WTC11 (cell line): ENCODE measurements at regions not wholly inside any gene's neighbourhood (a gene's known extent, or its start where the extent isn't known, plus 50 kb on each side); places are given as distances from the start of the nearest gene placed in this dataset.
"Not testable (repeated sequence)": the region's sequence is repeated elsewhere in the genome, so short reads cannot be mapped to it uniquely, and the experiment has no call there.

Experiments
- ATAC-seq: fragments of 200-7000 bp; cut with Tn5 transposase; 2 replicates; pipeline ENCODE4 v1.10.0; 2021; ENCODE audit warnings: mild to moderate bottlenecking, moderate library complexity
- CTCF ChIA-PET: fragments of 300-600 bp; sonication (Branson Sonifier 250); formaldehyde crosslinking; loops from one replicate; lab custom pipeline; 2021; ENCODE audit warnings: antibody characterized with exemption; lab: Charles Lee
- POLR2A ChIA-PET: fragments of 350-600 bp; sonication (Branson Sonifier 250); formaldehyde crosslinking; loops from one replicate; lab custom pipeline; 2021; ENCODE audit warnings: antibody characterized with exemption; lab: Charles Lee
- DNase-seq: peaks from one replicate; pipeline ENCODE4 v3.0.0; 2021; ENCODE audit warnings: low spot score
- H3K27ac Mint-ChIP-seq: 2 replicates; pipeline ENCODE4 v1.8.0; 2021; ENCODE audit warnings: mixed read lengths
- H3K27me3 Mint-ChIP-seq: 2 replicates; pipeline ENCODE4 v1.8.0; 2021; ENCODE audit warnings: low read depth, mild to moderate bottlenecking, moderate library complexity, mixed read lengths
- H3K36me3 Mint-ChIP-seq: 2 replicates; pipeline ENCODE4 v1.8.0; 2021; ENCODE audit warnings: mixed read lengths
- H3K4me1 Mint-ChIP-seq: 2 replicates; pipeline ENCODE4 v1.8.0; 2022; ENCODE audit warnings: mixed read lengths
- H3K4me3 Mint-ChIP-seq: 2 replicates; pipeline ENCODE4 v1.8.0; 2021; ENCODE audit warnings: mild to moderate bottlenecking, moderate library complexity, mixed read lengths
- H3K9me3 Mint-ChIP-seq: 2 replicates; pipeline ENCODE4 v1.8.0; 2021; ENCODE audit warnings: mixed read lengths
- E2F4 ChIP-seq: sonication (generic); formaldehyde crosslinking; IDR thresholded peaks from 2 replicates; pipeline ENCODE4 v1.8.1; 2022; ENCODE audit warnings: low read depth, mild to moderate bottlenecking, moderate library complexity, missing genetic modification reagents, borderline replicate concordance
- ELF4 ChIP-seq: sonication (generic); formaldehyde crosslinking; IDR thresholded peaks from 2 replicates; pipeline ENCODE4 v1.8.1; 2022; ENCODE audit warnings: low read depth, mild to moderate bottlenecking, moderate library complexity, missing genetic modification reagents
- EMX1 ChIP-seq: fragments of 250-450 bp; sonication (Bioruptor Pico); IDR thresholded peaks from 2 replicates; pipeline ENCODE4 v1.8.0; 2021; ENCODE audit warnings: mild to moderate bottlenecking
- FOXK1 ChIP-seq: sonication (generic); formaldehyde crosslinking; IDR thresholded peaks from 2 replicates; pipeline ENCODE4 v1.8.0; 2022; ENCODE audit warnings: mild to moderate bottlenecking, moderate library complexity, missing genetic modification reagents
- FOXP4 ChIP-seq: sonication (generic); formaldehyde crosslinking; IDR thresholded peaks from 2 replicates; pipeline ENCODE4 v1.8.0; 2022; ENCODE audit warnings: mild to moderate bottlenecking, missing genetic modification reagents
- HMGA2 ChIP-seq: fragments of 250-450 bp; sonication (Bioruptor Pico); IDR thresholded peaks from 2 replicates; pipeline ENCODE4 v1.4.0; 2021; ENCODE audit warnings: mild to moderate bottlenecking, moderate library complexity
- HMGXB4 ChIP-seq: sonication (generic); formaldehyde crosslinking; IDR thresholded peaks from 2 replicates; pipeline ENCODE4 v1.8.1; 2023; ENCODE audit warnings: mild to moderate bottlenecking, moderate library complexity, missing genetic modification reagents
- IRF1 ChIP-seq: sonication (generic); formaldehyde crosslinking; IDR thresholded peaks from 2 replicates; pipeline ENCODE4 v1.8.0; 2023; ENCODE audit warnings: missing genetic modification reagents
- NFATC4 ChIP-seq: fragments of 250-450 bp; sonication (Bioruptor Pico); IDR thresholded peaks from 2 replicates; pipeline ENCODE4 v1.9.0; 2021; ENCODE audit warnings: mild to moderate bottlenecking
- OVOL2 ChIP-seq: fragments of 250-450 bp; sonication (Bioruptor Pico); IDR thresholded peaks from 2 replicates; pipeline ENCODE4 v1.9.0; 2021; ENCODE audit warnings: mild to moderate bottlenecking, borderline replicate concordance
- PRDM15 ChIP-seq: sonication (generic); formaldehyde crosslinking; IDR thresholded peaks from 2 replicates; pipeline ENCODE4 v1.8.0; 2022; ENCODE audit warnings: missing genetic modification reagents
- SMAD3 ChIP-seq: sonication (generic); formaldehyde crosslinking; IDR thresholded peaks from 2 replicates; pipeline ENCODE4 v1.8.0; 2022; ENCODE audit warnings: missing genetic modification reagents, mild to moderate bottlenecking, borderline replicate concordance
- ZNF396 ChIP-seq: fragments of 250-450 bp; sonication (Bioruptor Pico); IDR thresholded peaks from 2 replicates; pipeline ENCODE4 v1.8.0; 2021; ENCODE audit warnings: mild to moderate bottlenecking, moderate library complexity, borderline replicate concordance
- ZNF416 ChIP-seq: fragments of 250-450 bp; sonication (Bioruptor Pico); IDR thresholded peaks from 2 replicates; pipeline ENCODE4 v1.9.0; 2021; ENCODE audit warnings: mild to moderate bottlenecking, inconsistent platforms
- ZNF671 ChIP-seq: fragments of 250-450 bp; sonication (Bioruptor Pico); IDR thresholded peaks from 2 replicates; pipeline ENCODE4 v1.8.0; 2021; ENCODE audit warnings: mild to moderate bottlenecking
- TF ChIP-seq, protein P1 (sequence below): sonication (generic); formaldehyde crosslinking; IDR thresholded peaks from 2 replicates; pipeline ENCODE4 v1.8.1; 2022; ENCODE audit warnings: mild to moderate bottlenecking, missing genetic modification reagents, moderate library complexity, borderline replicate concordance
- TF ChIP-seq, protein P2 (sequence below): sonication (generic); formaldehyde crosslinking; IDR thresholded peaks from 2 replicates; pipeline ENCODE4 v1.8.1; 2023; ENCODE audit warnings: mild to moderate bottlenecking, missing genetic modification reagents

- TF ChIP-seq HMGXB4 (no peak), ZNF396 (CRISPR knock-in tag) (no peak), E2F4 (CRISPR knock-in tag) (no peak), HMGA2 (CRISPR knock-in tag) (no peak), IRF1 (CRISPR knock-in tag) (no peak), ZNF416 (CRISPR knock-in tag) (no peak)
- TF ChIP-seq, protein P1, sequence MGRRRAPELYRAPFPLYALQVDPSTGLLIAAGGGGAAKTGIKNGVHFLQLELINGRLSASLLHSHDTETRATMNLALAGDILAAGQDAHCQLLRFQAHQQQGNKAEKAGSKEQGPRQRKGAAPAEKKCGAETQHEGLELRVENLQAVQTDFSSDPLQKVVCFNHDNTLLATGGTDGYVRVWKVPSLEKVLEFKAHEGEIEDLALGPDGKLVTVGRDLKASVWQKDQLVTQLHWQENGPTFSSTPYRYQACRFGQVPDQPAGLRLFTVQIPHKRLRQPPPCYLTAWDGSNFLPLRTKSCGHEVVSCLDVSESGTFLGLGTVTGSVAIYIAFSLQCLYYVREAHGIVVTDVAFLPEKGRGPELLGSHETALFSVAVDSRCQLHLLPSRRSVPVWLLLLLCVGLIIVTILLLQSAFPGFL, result no peak
- TF ChIP-seq, protein P2, sequence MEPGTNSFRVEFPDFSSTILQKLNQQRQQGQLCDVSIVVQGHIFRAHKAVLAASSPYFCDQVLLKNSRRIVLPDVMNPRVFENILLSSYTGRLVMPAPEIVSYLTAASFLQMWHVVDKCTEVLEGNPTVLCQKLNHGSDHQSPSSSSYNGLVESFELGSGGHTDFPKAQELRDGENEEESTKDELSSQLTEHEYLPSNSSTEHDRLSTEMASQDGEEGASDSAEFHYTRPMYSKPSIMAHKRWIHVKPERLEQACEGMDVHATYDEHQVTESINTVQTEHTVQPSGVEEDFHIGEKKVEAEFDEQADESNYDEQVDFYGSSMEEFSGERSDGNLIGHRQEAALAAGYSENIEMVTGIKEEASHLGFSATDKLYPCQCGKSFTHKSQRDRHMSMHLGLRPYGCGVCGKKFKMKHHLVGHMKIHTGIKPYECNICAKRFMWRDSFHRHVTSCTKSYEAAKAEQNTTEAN (CRISPR knock-in tag), result no peak
Measured at GRCh38 chr18:75714766-75715165, 287.3 kb upstream of the SMIM21 start (continued).

GRCh38 chr18:75712124-75712867 lies 284.8 kb upstream of the SMIM21 start:
- CTCF ChIA-PET, H3K4me3 Mint-ChIP-seq, H3K4me1 Mint-ChIP-seq, POLR2A ChIA-PET, H3K27me3 Mint-ChIP-seq, ATAC-seq, DNase-seq, H3K27ac Mint-ChIP-seq: not testable (repeated sequence)
- Mint-ChIP-seq H3K36me3 (peaks cover 11% of the 10 kb centered on the region), H3K9me3 (peaks cover 16% of the 10 kb centered on the region)

- H3K4me3 Mint-ChIP-seq, result no peak overlapping the region
- POLR2A ChIA-PET, result no interaction called here
- no peaks in the 10 kb centered on the region; the same call in 1 of the 2 replicates for H3K27me3 Mint-ChIP-seq
- H3K9me3 Mint-ChIP-seq, result peaks cover 40% of the 10 kb centered on the region
- H3K36me3 Mint-ChIP-seq, result peaks cover 16% of the 10 kb centered on the region
- no peak overlapping the region for H3K27ac Mint-ChIP-seq
- ATAC-seq (no peak), DNase-seq (no peak)
- no peaks in the 10 kb centered on the region for H3K4me1 Mint-ChIP-seq
- CTCF ChIA-PET, result no interaction called here
- TF ChIP-seq E2F4 (CRISPR knock-in tag), result no peak
- TF ChIP-seq SMAD3 (CRISPR knock-in tag), result no peak
- no peak for TF ChIP-seq PRDM15 (CRISPR knock-in tag)
- TF ChIP-seq ZNF671 (CRISPR knock-in tag), result no peak
- TF ChIP-seq, protein P2 (CRISPR knock-in tag), result no peak
- no peak for TF ChIP-seq EMX1 (CRISPR knock-in tag)
- no peak for TF ChIP-seq NFATC4 (CRISPR knock-in tag)
- no peak for TF ChIP-seq ELF4 (CRISPR knock-in tag)
- TF ChIP-seq FOXP4 (CRISPR knock-in tag), result no peak
- TF ChIP-seq OVOL2 (CRISPR knock-in tag), result no peak
- TF ChIP-seq FOXK1, result no peak
Measured at GRCh38 chr18:75700561-75700960, 273.1 kb upstream of the SMIM21 start.
